PFSK-1 (cell line): ENCODE measurements at regions not wholly inside any gene's neighbourhood (a gene's known extent, or its start where the extent isn't known, plus 50 kb on each side); places are given as distances from the start of the nearest gene placed in this dataset.

Experiments used
- FOXP2 ChIP-seq: optimal IDR thresholded peaks from 2 replicates; pipeline ENCODE3; 2011; ENCODE audit warnings: borderline replicate concordance, control low read depth, inconsistent platforms; ENCODE audit not compliant: insufficient read depth; ENCODE audit errors: extremely low read length, extremely low read depth
- POLR2AphosphoS5 ChIP-seq: IDR thresholded peaks from 2 replicates; pipeline ENCODE4 v1.6.1; 2012; ENCODE audit warnings: low read depth, mild to moderate bottlenecking, control low read depth, low read length, moderate library complexity
- SIN3A ChIP-seq: IDR thresholded peaks from 2 replicates; pipeline ENCODE4 v1.6.1; 2012; ENCODE audit warnings: mild to moderate bottlenecking, low read length, moderate library complexity, borderline replicate concordance; ENCODE audit not compliant: insufficient read depth
- TAF1 ChIP-seq: IDR thresholded peaks from 2 replicates; pipeline ENCODE4 v1.6.1; 2012; ENCODE audit warnings: low read length, control low read depth, borderline replicate concordance; ENCODE audit not compliant: insufficient read depth
- TF ChIP-seq, protein P1 (sequence below), 2 experiments: IDR thresholded peaks; 2 replicates each; pipeline versions ENCODE4 v1.6.1 to v1.8.0; 2011 to 2012; ENCODE audit warnings: low read depth in 2 of 2, low read length in 2 of 2, control low read depth in 1 of 2, inconsistent platforms in 1 of 2, mild to moderate bottlenecking in 1 of 2, moderate library complexity in 1 of 2; ENCODE audit not compliant: insufficient read depth in 1 of 2

DNA sequence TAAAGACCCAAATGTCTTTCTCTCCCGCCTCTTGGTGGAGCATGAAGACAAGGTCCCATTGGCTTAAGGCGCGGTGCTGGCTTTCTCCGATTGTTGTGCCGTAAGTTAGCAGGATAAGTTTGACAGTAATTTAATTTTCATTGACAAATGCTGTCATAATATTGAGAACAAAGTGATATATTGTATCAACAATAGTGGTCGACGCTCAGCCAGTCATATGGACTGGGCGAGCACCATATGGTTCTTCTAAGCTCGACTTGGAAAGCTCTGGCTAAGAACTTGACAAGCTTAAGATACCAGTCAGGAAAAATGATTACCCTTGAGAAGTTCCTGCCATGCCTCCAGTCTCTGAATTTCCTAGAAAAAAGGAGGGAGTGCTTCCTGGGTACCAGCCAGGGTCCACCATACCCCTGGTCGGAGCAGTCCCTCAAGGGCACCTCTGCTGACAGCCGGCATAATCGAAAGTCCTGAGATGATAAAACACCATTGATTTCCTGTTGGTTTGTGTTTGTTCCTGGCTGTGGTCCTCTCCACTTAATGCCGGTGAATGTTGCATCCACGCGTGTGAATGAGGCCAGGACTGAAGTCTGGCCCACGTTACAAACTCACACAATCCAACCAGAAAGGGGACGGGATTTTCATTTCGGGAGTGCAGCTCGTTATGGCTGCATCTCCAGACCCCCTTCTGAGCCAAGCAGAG, 262.1 kb downstream of the ZNF536 start:
- TF ChIP-seq POLR2AphosphoS5 (no peak), TAF1 (no peak), FOXP2 (no peak), SIN3A (no peak)
- TF ChIP-seq, protein P1, sequence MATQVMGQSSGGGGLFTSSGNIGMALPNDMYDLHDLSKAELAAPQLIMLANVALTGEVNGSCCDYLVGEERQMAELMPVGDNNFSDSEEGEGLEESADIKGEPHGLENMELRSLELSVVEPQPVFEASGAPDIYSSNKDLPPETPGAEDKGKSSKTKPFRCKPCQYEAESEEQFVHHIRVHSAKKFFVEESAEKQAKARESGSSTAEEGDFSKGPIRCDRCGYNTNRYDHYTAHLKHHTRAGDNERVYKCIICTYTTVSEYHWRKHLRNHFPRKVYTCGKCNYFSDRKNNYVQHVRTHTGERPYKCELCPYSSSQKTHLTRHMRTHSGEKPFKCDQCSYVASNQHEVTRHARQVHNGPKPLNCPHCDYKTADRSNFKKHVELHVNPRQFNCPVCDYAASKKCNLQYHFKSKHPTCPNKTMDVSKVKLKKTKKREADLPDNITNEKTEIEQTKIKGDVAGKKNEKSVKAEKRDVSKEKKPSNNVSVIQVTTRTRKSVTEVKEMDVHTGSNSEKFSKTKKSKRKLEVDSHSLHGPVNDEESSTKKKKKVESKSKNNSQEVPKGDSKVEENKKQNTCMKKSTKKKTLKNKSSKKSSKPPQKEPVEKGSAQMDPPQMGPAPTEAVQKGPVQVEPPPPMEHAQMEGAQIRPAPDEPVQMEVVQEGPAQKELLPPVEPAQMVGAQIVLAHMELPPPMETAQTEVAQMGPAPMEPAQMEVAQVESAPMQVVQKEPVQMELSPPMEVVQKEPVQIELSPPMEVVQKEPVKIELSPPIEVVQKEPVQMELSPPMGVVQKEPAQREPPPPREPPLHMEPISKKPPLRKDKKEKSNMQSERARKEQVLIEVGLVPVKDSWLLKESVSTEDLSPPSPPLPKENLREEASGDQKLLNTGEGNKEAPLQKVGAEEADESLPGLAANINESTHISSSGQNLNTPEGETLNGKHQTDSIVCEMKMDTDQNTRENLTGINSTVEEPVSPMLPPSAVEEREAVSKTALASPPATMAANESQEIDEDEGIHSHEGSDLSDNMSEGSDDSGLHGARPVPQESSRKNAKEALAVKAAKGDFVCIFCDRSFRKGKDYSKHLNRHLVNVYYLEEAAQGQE (IDR thresholded peaks at IDR 0.05; ENCODE audit: insufficient read depth in 1 of 2, low read depth in 2 of 2, low read length in 2 of 2), result no peak

DNA sequence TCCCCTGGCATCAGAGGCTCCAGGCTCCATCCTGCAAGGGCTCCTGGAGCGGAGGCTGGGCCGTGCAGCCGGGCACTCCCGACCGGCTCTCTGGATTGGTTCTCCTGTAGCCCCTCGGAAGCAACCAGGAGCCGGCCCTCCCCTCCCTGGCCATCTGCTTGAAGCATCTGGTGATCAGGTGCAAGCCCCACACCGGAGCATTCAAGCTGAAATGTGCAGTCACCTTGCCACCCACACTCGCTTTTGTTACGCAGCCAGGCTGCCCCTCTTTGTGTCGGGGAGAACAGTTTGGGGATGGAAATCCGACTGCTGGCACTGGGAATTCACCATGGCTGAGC, 258.8 kb downstream of the ZNF536 start:
- TF ChIP-seq SIN3A (no peak), FOXP2 (no peak)

DNA sequence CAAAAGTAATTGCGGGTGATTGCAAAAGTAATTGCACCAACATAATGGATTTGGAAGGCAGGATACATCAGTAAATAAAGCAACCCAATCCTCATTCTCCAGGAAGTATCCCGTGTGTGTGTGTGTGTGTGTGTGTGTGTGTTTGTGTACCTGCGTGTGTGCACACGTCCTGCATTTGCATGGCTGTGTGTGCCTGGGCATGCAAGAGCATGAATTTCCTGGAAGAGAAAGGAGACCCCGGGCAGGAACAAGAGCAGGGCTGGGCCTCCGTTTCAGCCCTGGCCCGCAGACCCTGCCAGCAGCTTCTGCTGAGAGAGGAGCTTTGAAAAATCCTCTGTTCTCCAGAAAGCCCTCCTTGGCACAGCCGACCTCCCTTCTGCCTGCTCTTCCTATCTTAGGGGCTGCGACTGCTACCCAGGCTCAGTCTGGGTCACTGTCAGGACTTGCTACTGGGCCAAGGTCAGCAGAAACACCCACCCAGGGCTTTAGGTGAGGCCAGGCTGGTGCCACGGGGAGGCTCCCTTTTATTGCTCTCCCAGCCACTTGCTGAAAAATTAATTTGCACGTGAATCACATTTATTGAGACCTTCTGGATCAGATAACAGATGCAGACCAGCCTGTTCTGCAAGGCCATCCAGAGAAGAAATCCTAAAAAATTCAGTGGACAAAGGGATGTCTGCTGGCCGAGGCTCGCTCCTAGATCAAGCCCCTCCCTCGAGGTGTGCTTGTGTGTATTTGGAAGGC, 258.3 kb downstream of the ZNF536 start:
- no peak for TF ChIP-seq SIN3A
- TF ChIP-seq POLR2AphosphoS5, result no peak
- TF ChIP-seq, protein P1 (IDR thresholded peaks at IDR 0.05; ENCODE audit: insufficient read depth in 1 of 2, low read depth in 2 of 2, low read length in 2 of 2), result no peak
- TF ChIP-seq FOXP2, result no peak
- no peak for TF ChIP-seq TAF1

DNA sequence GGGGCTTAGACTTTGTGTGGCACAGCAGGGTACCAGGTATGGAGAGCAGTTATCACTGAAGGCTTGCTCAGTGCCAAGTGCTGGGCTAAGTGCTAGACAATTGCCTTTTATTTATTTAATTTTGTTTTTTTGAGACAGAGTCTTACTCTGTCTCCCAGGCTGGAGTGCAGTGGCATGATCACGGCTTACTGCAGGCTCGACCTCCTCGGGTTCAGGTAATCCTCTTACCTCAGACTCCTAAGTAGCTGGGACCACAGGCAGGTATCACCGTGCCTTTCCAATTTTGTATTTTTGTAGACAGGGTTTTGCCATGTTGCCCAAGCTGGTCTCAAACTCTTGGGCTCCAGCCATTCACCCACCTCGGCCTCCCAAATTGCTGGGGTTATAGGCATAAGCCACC, 256.9 kb downstream of the ZNF536 start:
- TF ChIP-seq, protein P1 (IDR thresholded peaks at IDR 0.05; ENCODE audit: insufficient read depth in 1 of 2, low read depth in 2 of 2, low read length in 2 of 2), result no peak
- no peak for TF ChIP-seq SIN3A
- TF ChIP-seq TAF1, result no peak
- no peak for TF ChIP-seq FOXP2

DNA sequence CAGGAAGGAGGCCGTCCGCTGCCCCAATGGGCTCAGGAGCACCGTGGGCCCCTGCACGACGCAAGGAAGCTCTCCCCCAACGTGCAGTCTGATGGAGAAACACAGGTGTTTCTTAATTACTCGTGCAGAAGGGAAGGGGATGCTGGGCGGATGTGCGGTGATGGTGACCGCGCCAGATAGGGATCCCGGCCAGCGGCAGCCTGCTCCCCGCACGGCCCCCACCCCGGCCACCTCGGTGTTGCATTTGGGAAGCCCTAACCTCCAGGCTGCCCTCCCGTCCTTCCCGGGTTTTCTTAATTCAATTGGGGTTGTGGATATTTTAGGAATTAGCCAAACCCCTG, 254.4 kb downstream of the ZNF536 start:
- TF ChIP-seq, protein P1 (IDR thresholded peaks at IDR 0.05; ENCODE audit: insufficient read depth in 1 of 2, low read depth in 2 of 2, low read length in 2 of 2), result no peak
- no peak for TF ChIP-seq TAF1
- TF ChIP-seq POLR2AphosphoS5, result no peak
- TF ChIP-seq SIN3A, result no peak
- no peak for TF ChIP-seq FOXP2
